ENCODE measurements at regions not wholly inside any gene's neighbourhood (a gene's known extent, or its start where the extent isn't known, plus 50 kb on each side); places are given as distances from the start of the nearest gene placed in this dataset.

GRCh38 chr6:119602215-119603178 lies 252.9 kb upstream of the MAN1A1 start:
- no peak overlapping the region for H3K4me3 ChIP-seq (ENCODE audit: low read depth, low read length)
- TF ChIP-seq, protein P1, sequence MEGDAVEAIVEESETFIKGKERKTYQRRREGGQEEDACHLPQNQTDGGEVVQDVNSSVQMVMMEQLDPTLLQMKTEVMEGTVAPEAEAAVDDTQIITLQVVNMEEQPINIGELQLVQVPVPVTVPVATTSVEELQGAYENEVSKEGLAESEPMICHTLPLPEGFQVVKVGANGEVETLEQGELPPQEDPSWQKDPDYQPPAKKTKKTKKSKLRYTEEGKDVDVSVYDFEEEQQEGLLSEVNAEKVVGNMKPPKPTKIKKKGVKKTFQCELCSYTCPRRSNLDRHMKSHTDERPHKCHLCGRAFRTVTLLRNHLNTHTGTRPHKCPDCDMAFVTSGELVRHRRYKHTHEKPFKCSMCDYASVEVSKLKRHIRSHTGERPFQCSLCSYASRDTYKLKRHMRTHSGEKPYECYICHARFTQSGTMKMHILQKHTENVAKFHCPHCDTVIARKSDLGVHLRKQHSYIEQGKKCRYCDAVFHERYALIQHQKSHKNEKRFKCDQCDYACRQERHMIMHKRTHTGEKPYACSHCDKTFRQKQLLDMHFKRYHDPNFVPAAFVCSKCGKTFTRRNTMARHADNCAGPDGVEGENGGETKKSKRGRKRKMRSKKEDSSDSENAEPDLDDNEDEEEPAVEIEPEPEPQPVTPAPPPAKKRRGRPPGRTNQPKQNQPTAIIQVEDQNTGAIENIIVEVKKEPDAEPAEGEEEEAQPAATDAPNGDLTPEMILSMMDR (IDR thresholded peaks at IDR 0.05; ENCODE audit: insufficient read depth, low read depth, low read length, missing control alignments) = no peak
- DNase-seq (ENCODE audit: low read depth) = no peak

DNA sequence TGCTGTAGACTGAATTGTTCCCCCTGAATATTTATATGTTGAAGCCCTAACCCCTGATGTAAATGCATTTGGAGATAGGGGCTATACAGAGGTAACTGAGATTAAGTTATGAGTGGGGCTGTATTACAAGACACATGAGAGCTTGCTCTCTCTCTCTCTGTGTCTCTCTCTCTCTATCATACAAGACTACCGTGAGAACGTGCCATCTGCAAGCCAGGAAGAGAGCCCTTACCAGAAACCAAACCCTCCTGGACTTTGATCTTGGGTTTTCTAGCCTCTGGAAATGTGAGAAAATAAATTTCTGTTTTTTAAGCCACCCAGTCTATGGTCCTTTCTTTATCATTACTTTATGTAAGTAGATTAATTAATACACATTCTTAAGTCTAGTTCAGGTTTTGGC lies 249.3 kb upstream of the MAN1A1 start:
- DNase-seq (ENCODE audit: low read depth) = no peak
- no peak overlapping the region for H3K4me3 ChIP-seq (ENCODE audit: low read depth, low read length)
- TF ChIP-seq, protein P1 (IDR thresholded peaks at IDR 0.05; ENCODE audit: insufficient read depth, low read depth, low read length, missing control alignments) = no peak

- H3K4me3 ChIP-seq (ENCODE audit: low read depth, low read length) = no peak overlapping the region
- no peak for DNase-seq (ENCODE audit: low read depth)
- TF ChIP-seq, protein P1 (IDR thresholded peaks at IDR 0.05; ENCODE audit: insufficient read depth, low read depth, low read length, missing control alignments) = no peak
These were observed 245.3 kb upstream of the MAN1A1 start for GRCh38 chr6:119594907-119595306.

GRCh38 chr6:119591235-119591634 lies 241.7 kb upstream of the MAN1A1 start:
- DNase-seq (ENCODE audit: low read depth) = no peak
- TF ChIP-seq, protein P1 (IDR thresholded peaks at IDR 0.05; ENCODE audit: insufficient read depth, low read depth, low read length, missing control alignments) = no peak
- H3K4me3 ChIP-seq (ENCODE audit: low read depth, low read length) = no peak overlapping the region

DNA sequence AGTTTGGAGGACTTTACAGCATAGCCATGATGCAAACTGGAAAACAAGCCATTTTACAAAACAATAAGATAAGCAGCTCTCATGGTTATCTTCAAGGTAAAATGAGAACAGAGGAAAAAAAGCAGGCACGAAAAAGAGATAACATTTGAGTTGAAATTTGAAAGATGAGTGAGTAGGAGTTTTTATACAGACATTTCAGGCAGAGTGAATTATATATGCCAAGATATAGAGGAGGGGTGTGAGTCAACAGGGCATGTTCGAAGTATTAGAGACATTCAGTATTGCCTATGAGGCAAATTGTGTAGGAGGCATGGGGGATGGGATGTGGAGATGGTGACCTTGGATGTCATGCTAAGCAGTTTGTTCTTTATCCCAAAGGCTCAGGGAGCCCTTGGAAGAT lies 240.5 kb upstream of the MAN1A1 start:
- H3K4me3 ChIP-seq (ENCODE audit: low read depth, low read length) = no peak overlapping the region
- TF ChIP-seq, protein P1 (IDR thresholded peaks at IDR 0.05; ENCODE audit: insufficient read depth, low read depth, low read length, missing control alignments) = no peak
- DNase-seq (ENCODE audit: low read depth) = no peak

- TF ChIP-seq, protein P1 (IDR thresholded peaks at IDR 0.05; ENCODE audit: insufficient read depth, low read depth, low read length, missing control alignments) = no peak
- no peak for DNase-seq (ENCODE audit: low read depth)
- no peak overlapping the region for H3K4me3 ChIP-seq (ENCODE audit: low read depth, low read length)
These were observed 238.0 kb upstream of the MAN1A1 start for GRCh38 chr6:119587537-119587936.

Data from GM12865 (cell line).